ENCODE measurements at regions not wholly inside any gene's neighbourhood (a gene's known extent, or its start where the extent isn't known, plus 50 kb on each side); places are given as distances from the start of the nearest gene placed in this dataset.
"Not testable (repeated sequence)": the region's sequence is repeated elsewhere in the genome, so short reads cannot be mapped to it uniquely, and the experiment has no call there.

DNA sequence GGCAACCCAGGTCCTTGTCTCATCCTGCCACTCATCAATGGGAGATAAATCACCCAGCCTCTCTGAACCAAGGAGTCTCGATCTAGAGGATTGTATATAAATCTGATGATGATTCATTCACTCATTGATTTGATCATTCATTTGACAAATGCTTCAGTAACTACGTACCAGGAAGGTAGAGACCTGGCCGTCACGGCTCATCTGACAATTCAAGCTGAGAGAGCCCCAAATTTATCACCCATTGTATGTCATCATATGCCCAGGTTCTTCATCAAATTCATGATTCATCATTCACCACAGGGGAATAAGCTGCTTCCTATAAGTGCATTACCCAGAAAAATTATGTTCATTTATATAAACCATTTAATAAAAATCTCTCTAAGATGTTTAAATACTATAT lies 116.9 kb downstream of the FAM161A start:
- Mint-ChIP-seq H3K4me3 (no peak overlapping the region), H3K4me1 (ENCODE audit: low read depth) (no peaks in the 10 kb centered on the region)

DNA sequence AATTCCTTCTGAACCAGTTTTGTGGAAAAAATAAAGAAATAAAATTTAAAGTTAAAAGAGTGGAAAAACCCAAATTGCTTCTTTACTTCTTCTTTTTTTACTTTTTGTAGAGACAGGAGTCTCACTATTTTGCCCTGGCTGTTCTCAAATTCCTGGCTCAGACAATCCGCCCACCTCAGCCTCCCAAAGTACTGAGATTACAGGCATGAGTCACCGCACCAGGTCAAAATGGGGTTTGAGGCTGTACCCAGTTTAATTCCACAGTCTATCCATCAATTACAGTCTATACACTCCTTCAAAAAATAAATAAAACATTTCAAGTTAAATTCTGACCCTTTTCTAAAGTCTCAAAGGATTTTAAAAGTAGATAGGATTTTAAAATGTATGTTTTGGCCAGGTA lies 120.3 kb downstream of the FAM161A start:
- Mint-ChIP-seq H3K9me3 (no peaks in the 10 kb centered on the region), H3K4me3 (no peak overlapping the region), H3K27ac (no peak overlapping the region), H3K27me3 (peaks cover 3% of the 10 kb centered on the region), H3K4me1 (ENCODE audit: low read depth) (no peaks in the 10 kb centered on the region), H3K36me3 (ENCODE audit: low read depth) (no peaks in the 10 kb centered on the region)

More for the DNA sequence above, 116.9 kb downstream of the FAM161A start:
- H3K27ac Mint-ChIP-seq, result no peak overlapping the region
- H3K27me3 Mint-ChIP-seq, result peaks cover 3% of the 10 kb centered on the region
- no peaks in the 10 kb centered on the region for H3K9me3 Mint-ChIP-seq
- no peaks in the 10 kb centered on the region for H3K36me3 Mint-ChIP-seq (ENCODE audit: low read depth)

DNA sequence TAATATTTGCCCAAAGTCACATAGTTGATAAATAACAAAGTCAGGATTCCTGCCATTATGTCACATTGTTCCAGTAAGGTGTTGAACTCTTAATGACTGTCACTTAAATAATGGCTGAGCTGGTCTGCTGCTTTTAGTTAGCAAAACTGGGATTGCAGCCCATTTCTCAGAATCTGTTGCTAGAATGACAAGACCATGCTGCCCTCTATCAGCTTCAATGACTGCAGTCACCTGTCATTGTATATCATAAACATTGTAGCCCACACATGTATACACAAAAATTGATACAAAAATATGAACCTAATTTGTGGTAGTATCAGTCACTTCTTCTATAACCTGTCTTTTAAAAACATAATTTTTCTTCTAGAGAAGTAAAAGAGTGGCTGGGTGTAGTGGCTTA lies 121.1 kb downstream of the FAM161A start:
- peaks cover 6% of the 10 kb centered on the region for H3K27me3 Mint-ChIP-seq

DNA sequence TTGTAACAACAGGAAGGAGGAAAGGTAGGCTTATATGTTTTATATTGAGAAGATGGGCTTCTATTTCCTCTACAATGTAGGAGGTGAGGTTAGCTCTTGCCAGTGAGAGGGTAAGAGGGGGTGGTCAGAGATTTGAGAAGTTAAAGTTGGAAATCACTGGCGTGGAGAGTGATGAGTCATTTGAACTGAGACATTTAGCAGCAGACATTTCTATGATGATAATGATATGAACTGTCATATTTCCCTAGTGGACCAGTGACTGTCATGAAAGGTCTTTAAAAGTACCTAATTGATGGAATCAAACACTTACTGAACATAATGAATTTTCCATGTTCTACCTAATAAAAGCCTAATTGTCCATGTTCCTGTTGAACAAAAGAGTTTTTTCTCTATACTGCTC lies 126.1 kb downstream of the FAM161A start:
- Mint-ChIP-seq H3K27me3 (peaks cover 3% of the 10 kb centered on the region), H3K4me1 (ENCODE audit: low read depth) (peaks cover 14% of the 10 kb centered on the region), H3K4me3 (no peak overlapping the region), H3K36me3 (ENCODE audit: low read depth) (no peaks in the 10 kb centered on the region), H3K27ac (no peak overlapping the region), H3K9me3 (peaks cover 12% of the 10 kb centered on the region)

More for the DNA sequence above, 121.1 kb downstream of the FAM161A start:
- no peak overlapping the region for H3K27ac Mint-ChIP-seq
- no peaks in the 10 kb centered on the region for H3K36me3 Mint-ChIP-seq (ENCODE audit: low read depth)
- H3K4me1 Mint-ChIP-seq (ENCODE audit: low read depth), result peaks cover 2% of the 10 kb centered on the region
- H3K4me3 Mint-ChIP-seq, result no peak overlapping the region
- no peaks in the 10 kb centered on the region for H3K9me3 Mint-ChIP-seq

DNA sequence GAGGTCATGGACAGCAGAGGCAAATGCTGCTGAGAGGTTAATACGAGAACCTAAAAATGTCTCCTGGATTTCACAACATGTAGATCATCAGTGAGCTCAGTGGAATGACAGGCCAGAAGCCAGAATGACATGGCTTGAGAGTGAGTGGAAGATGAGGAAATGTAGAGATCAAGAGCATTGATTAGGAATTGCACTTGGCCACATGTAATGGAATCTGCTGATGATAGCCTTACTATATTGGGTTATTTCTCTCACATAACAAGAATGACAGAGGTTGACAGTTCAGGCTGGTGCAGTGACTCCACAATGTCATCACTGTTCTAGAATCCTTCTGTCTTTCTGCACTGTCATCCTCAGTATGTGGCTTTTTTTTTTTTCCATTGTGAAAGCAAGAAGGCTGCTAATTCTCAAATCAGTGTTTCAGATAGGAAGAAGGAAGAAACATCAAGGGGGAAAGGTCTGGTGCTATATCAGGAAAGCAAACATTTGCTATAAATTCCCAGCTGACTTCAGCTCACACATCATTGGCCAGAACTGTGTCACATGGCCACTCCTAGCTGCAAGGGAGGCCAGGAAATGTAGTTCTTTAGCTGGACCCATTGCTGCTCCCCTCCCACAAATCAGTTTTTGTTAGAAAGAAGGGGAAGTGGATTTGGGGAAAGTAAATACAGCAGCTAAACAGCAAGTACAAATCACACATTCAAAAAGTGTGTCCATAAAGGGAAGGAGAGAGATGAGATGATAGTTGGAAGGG lies 127.2 kb downstream of the FAM161A start:
- Mint-ChIP-seq H3K9me3 (peaks cover 12% of the 10 kb centered on the region), H3K36me3 (ENCODE audit: low read depth) (no peaks in the 10 kb centered on the region), H3K27me3 (peaks cover 3% of the 10 kb centered on the region), H3K4me1 (ENCODE audit: low read depth) (peaks cover 14% of the 10 kb centered on the region), H3K27ac (no peak overlapping the region), H3K4me3 (no peak overlapping the region)

DNA sequence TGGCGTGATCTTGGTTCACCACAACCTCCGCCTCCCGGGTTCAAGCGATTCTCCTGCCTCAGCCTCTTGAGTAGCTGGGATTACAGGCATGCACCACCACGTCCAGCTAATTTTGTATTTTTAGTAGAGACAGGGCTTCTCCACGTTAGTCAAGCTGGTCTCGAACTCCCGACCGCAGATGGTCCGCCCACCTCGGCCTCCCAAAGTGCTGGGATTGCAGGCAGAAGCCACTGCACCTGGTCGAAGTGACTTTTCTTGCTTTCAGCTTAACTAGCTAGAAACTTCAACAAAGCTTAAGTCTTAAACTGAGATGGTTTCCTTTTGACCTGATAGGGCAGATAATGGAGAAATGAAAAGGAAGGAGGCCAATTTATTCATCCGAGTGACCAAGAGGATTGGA lies 130.5 kb downstream of the FAM161A start:
- H3K27ac Mint-ChIP-seq; H3K27me3 Mint-ChIP-seq; H3K36me3 Mint-ChIP-seq (ENCODE audit: low read depth); H3K4me3 Mint-ChIP-seq: not testable (repeated sequence)
- Mint-ChIP-seq H3K9me3 (peaks cover 12% of the 10 kb centered on the region), H3K4me1 (ENCODE audit: low read depth) (peaks cover 14% of the 10 kb centered on the region)

DNA sequence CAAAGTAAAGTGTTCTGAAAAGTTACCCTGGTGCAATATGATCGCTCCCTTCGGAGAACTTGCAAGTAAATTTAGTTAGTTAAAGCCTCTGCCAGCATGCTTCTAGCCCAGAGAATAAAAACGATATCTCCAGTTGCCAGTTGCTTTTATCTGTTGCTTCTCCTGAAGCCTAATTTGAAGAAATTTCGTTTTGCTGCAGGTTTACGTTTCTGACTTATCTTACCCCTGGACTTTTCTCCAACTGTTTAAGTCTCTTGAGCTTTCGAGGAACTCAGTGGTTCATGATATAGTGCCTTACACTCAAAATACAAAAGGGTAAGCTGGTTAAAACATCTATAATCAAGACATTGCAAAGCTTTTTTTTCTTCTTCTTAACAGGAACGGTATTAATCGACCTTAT lies 131.1 kb downstream of the FAM161A start:
- Mint-ChIP-seq H3K27me3 (peaks cover 6% of the 10 kb centered on the region), H3K4me1 (ENCODE audit: low read depth) (peaks cover 12% of the 10 kb centered on the region), H3K36me3 (ENCODE audit: low read depth) (no peaks in the 10 kb centered on the region), H3K4me3 (no peak overlapping the region), H3K9me3 (peaks cover 12% of the 10 kb centered on the region), H3K27ac (no peak overlapping the region)

DNA sequence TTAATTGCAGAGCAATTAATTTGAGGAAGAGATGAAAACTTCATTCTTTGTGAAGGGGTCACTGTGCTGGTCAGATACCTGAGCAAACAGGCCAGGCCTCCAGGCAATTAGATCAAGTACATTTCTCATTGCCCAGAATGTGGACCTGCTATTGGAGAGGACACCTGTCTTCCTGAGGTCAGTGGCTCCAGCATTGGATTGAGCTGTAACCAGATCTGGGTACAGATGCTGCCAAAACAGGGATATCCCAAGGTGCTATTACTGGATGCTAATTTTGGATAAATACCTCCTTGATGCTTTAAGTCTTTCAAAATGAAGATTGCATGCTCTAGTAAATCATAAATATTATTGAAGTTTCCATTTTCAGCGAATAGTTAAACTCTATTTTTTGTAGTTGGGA lies 131.5 kb downstream of the FAM161A start:
- H3K4me3 Mint-ChIP-seq, result no peak overlapping the region
- H3K27me3 Mint-ChIP-seq, result peaks cover 6% of the 10 kb centered on the region
- H3K27ac Mint-ChIP-seq, result no peak overlapping the region
- peaks cover 12% of the 10 kb centered on the region for H3K9me3 Mint-ChIP-seq
- H3K36me3 Mint-ChIP-seq (ENCODE audit: low read depth), result no peaks in the 10 kb centered on the region
- H3K4me1 Mint-ChIP-seq (ENCODE audit: low read depth), result peaks cover 7% of the 10 kb centered on the region

DNA sequence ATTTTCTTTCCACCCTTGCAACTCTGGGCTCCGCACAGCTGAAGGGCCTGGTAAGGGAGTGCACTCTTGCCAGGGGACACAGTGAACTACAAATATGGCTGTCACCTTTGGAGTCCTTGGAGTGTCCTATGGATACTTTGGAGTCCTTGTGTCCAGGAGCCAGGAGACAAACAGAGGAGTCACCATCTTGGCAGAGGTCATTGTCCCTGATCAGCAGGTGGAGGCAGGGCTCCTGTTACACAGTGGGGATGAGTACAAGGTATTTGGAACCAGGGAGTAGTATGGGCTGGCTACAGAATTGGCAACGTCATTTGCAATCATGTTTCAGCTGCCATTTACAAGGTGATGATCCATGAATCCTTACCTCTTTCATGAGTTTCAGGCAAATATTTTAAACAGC lies 132.5 kb downstream of the FAM161A start:
- Mint-ChIP-seq H3K36me3 (ENCODE audit: low read depth) (no peaks in the 10 kb centered on the region), H3K4me1 (ENCODE audit: low read depth) (no peaks in the 10 kb centered on the region), H3K27me3 (peaks cover 6% of the 10 kb centered on the region), H3K4me3 (no peak overlapping the region), H3K27ac (no peak overlapping the region), H3K9me3 (peaks cover 6% of the 10 kb centered on the region)

DNA sequence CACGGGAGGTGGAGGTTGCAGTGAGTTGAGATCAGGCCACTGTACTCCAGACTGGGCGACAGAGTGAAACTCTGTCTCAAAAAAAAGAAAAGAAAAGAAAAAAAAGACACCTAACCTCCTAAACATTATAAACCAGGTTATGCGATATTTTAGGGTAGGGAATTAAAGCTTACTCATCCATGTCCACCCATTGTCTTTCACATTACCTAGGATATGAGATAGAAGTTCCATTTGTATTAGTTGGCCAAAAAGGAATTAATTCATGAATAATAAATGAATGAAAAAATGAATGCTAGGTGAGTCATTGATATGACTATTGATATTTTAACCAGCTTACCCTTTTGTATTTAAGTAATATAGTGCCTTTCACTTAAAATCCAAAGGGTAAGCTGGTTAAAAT lies 132.9 kb downstream of the FAM161A start:
- H3K4me3 Mint-ChIP-seq, result no peak overlapping the region
- no peaks in the 10 kb centered on the region for H3K4me1 Mint-ChIP-seq (ENCODE audit: low read depth)
- no peaks in the 10 kb centered on the region for H3K36me3 Mint-ChIP-seq (ENCODE audit: low read depth)
- H3K27ac Mint-ChIP-seq, result no peak overlapping the region
- H3K9me3 Mint-ChIP-seq, result peaks cover 1% of the 10 kb centered on the region
- H3K27me3 Mint-ChIP-seq, result peaks cover 6% of the 10 kb centered on the region

DNA sequence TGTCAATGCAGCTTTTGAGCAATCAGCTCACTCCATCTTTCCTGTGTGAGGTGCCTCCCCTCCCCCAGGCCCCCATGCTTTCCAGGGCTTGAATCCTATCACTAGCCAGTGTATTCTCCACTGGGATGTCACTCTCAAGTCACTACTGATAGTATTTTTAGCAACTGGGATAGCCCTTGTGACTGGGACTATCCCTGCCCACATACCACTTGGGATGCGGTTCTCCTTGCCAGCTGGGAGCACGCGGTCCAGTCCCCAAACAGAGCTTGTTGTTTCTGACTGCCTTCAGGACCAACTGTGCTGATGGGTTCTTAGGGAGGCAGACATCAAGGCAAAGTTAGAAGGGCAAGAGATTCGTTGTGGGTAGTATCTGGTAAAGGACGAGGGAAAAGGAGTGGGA lies 134.9 kb downstream of the FAM161A start:
- Mint-ChIP-seq H3K4me1 (ENCODE audit: low read depth) (no peaks in the 10 kb centered on the region), H3K4me3 (no peak overlapping the region), H3K36me3 (ENCODE audit: low read depth) (no peaks in the 10 kb centered on the region), H3K9me3 (no peaks in the 10 kb centered on the region), H3K27me3 (peaks cover 6% of the 10 kb centered on the region), H3K27ac (no peak overlapping the region)

DNA sequence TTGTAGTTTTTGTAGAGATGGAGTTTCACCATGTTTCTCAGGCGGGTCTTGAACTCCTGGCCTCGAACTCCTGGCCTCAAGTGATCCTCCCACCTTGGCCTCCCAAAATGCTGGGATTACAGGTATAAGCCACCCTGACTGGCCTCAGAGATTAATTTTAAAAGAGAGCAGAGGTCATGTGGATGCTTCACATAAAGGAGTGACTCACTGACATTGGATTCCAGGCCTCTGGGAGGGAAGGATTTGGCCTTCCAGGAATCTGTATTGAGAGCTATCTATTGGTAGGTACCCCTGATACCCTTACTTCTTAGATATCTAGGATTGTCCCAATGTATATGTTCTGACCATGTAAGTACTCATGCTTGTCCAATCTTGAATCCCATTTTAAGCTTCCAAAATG lies 138.4 kb downstream of the FAM161A start:
- Mint-ChIP-seq H3K9me3 (no peaks in the 10 kb centered on the region), H3K27ac (no peak overlapping the region), H3K4me3 (no peak overlapping the region), H3K36me3 (ENCODE audit: low read depth) (no peaks in the 10 kb centered on the region), H3K4me1 (ENCODE audit: low read depth) (no peaks in the 10 kb centered on the region), H3K27me3 (peaks cover 6% of the 10 kb centered on the region)

DNA sequence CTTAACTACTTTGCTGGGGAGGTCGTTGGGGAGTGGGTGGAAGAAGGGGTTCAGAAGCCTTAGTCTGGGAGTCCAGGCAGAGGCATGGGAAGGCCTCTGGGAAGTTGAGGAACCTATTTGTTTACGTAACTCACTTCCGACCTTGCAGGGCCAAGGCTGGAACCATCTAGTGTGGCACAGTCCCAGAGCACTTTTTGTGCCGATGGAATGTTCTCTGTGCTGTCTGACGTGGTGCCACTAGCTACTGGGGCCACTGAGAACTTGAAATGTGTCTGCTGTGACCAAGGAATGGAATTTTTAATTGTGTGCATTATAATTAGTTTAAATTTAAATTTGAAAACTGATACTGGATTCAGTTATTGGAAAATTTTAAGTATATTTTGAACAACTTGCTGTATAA lies 139.7 kb downstream of the FAM161A start:
- no peaks in the 10 kb centered on the region for H3K4me1 Mint-ChIP-seq (ENCODE audit: low read depth)
- H3K36me3 Mint-ChIP-seq (ENCODE audit: low read depth), result no peaks in the 10 kb centered on the region
- H3K27ac Mint-ChIP-seq, result no peak overlapping the region
- H3K4me3 Mint-ChIP-seq, result no peak overlapping the region
- no peaks in the 10 kb centered on the region for H3K9me3 Mint-ChIP-seq
- H3K27me3 Mint-ChIP-seq, result peaks cover 3% of the 10 kb centered on the region

DNA sequence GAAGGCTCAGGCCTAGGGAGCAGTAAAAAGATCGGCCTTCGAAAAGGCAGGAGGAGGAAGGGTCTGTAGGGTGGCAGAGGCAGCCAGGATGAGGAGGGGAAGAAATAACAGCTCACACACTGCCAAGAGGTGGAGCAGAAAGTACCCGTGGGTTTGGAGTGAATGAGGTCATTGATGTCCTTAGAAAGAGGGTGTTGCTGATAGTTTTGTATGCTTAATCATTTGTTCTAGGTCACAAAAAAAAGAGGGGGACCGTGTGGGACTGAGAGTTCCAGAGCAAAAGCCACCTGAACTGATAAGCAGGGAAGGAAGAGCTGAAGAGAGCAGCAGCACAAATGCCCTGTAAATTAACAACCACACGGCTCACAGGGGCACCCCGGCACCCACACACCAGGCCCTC lies 140.4 kb downstream of the FAM161A start:
- Mint-ChIP-seq H3K4me1 (ENCODE audit: low read depth) (no peaks in the 10 kb centered on the region), H3K9me3 (no peaks in the 10 kb centered on the region), H3K36me3 (ENCODE audit: low read depth) (no peaks in the 10 kb centered on the region), H3K4me3 (no peak overlapping the region), H3K27me3 (no peaks in the 10 kb centered on the region), H3K27ac (no peak overlapping the region)

DNA sequence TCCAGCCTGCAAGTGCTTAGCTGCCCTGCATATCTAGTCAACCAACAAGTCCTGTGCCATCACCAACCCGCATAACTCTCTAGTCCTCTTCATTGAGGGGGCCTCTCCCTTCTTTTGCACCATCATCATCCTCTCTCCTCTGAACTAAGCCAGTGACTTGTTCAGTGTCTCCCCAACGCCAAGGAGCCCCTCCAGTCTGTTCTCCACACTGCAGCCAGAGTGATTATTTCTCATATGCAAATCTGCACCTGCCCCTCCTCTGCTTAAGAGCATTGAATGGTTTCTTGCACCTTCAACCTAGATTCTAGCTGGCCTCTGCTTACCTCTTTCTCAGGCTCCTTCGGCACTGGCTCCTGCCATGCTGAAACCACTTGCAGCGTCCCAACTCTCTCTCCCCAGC lies 141.8 kb downstream of the FAM161A start:
- Mint-ChIP-seq H3K27me3 (no peaks in the 10 kb centered on the region), H3K9me3 (no peaks in the 10 kb centered on the region), H3K4me1 (ENCODE audit: low read depth) (no peaks in the 10 kb centered on the region), H3K4me3 (no peak overlapping the region), H3K36me3 (ENCODE audit: low read depth) (no peaks in the 10 kb centered on the region), H3K27ac (no peak overlapping the region)

DNA sequence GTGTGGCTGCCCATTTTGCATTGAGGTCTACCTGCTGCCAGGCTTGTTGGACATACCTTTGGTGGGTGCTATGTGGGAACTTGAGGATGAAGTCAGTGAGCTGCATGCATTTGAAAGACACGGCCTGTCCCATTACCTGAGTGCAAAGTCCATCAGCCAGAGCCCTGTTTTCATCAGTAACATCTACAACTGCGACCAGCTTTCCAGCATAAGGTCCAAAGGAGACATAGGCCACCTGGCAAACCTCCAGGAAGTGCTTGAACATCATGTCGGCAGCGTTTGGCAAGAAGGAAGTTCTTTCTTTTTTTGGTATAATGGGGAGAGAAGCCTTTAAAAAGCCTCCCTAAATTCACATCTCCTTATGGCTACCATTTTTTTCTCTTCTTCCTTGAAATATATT lies 143.1 kb downstream of the FAM161A start:
- Mint-ChIP-seq H3K4me1 (ENCODE audit: low read depth) (no peaks in the 10 kb centered on the region), H3K27me3 (no peaks in the 10 kb centered on the region), H3K27ac (no peak overlapping the region), H3K9me3 (no peaks in the 10 kb centered on the region), H3K36me3 (ENCODE audit: low read depth) (no peaks in the 10 kb centered on the region), H3K4me3 (no peak overlapping the region)
